ENCODE measurements at regions not wholly inside any gene's neighbourhood (a gene's known extent, or its start where the extent isn't known, plus 50 kb on each side); places are given as distances from the start of the nearest gene placed in this dataset.

GRCh38 chrX:118218079-118218478, 101.5 kb upstream of the KLHL13 start:
- no peak for DNase-seq (ENCODE audit: low spot score)
- CTCF ChIA-PET = no interaction called here
- no peak overlapping the region for H3K27ac ChIP-seq
- no peak for TF ChIP-seq CTCF (conservative IDR thresholded peaks at IDR 0.05; ENCODE audit: low read depth)
- POLR2A ChIA-PET (ENCODE audit: low non-redundant PET) = no interaction called here

GRCh38 chrX:118218940-118219339, 102.3 kb upstream of the KLHL13 start:
- ChIA-PET CTCF (no interaction called here), POLR2A (ENCODE audit: low non-redundant PET) (no interaction called here)
- no peak for DNase-seq (ENCODE audit: low spot score)
- TF ChIP-seq CTCF (conservative IDR thresholded peaks at IDR 0.05; ENCODE audit: low read depth) = no peak
- no peak overlapping the region for H3K27ac ChIP-seq

GRCh38 chrX:118219866-118220265, 103.3 kb upstream of the KLHL13 start:
- DNase-seq (ENCODE audit: low spot score) = no peak
- TF ChIP-seq CTCF (conservative IDR thresholded peaks at IDR 0.05; ENCODE audit: low read depth) = no peak
- H3K27ac ChIP-seq = no peak overlapping the region
- ChIA-PET POLR2A (ENCODE audit: low non-redundant PET) (no interaction called here), CTCF (interaction anchor here (0.6 kb wide), 1 partner anchor 103 kb away, joined by 4 read pairs; the partner anchor contains the start of gene KLHL13)

- CTCF ChIA-PET = interaction anchor here (0.6 kb wide), 1 partner anchor 104 kb away, joined by 4 read pairs; the partner anchor contains the start of gene KLHL13
- POLR2A ChIA-PET (ENCODE audit: low non-redundant PET) = no interaction called here
- TF ChIP-seq CTCF (conservative IDR thresholded peaks at IDR 0.05; ENCODE audit: low read depth) = no peak
- no peak overlapping the region for H3K27ac ChIP-seq
- no peak for DNase-seq (ENCODE audit: low spot score)
Observed at GRCh38 chrX:118220509-118220908, 103.9 kb upstream of the KLHL13 start.

GRCh38 chrX:118221270-118221669, 104.7 kb upstream of the KLHL13 start:
- no peak for TF ChIP-seq CTCF (conservative IDR thresholded peaks at IDR 0.05; ENCODE audit: low read depth)
- H3K27ac ChIP-seq = no peak overlapping the region
- POLR2A ChIA-PET (ENCODE audit: low non-redundant PET) = no interaction called here
- CTCF ChIA-PET = interaction anchor here (0.7 kb wide), 1 partner anchor 84 kb away, joined by 5 read pairs; no protein-coding TSS in a partner anchor
- no peak for DNase-seq (ENCODE audit: low spot score)

- H3K27ac ChIP-seq = no peak overlapping the region
- POLR2A ChIA-PET (ENCODE audit: low non-redundant PET) = no interaction called here
- TF ChIP-seq CTCF (conservative IDR thresholded peaks at IDR 0.05; ENCODE audit: low read depth) = no peak
- no peak for DNase-seq (ENCODE audit: low spot score)
- CTCF ChIA-PET = interaction anchor here (0.6 to 0.7 kb wide), 2 partner anchors 85 to 138 kb away, joined by 3 to 5 read pairs; no protein-coding TSS in a partner anchor
Observed at GRCh38 chrX:118221733-118222132, 105.1 kb upstream of the KLHL13 start.

All from RWPE1 (cell line).